ENCODE measurements at regions not wholly inside any gene's neighbourhood (a gene's known extent, or its start where the extent isn't known, plus 50 kb on each side); places are given as distances from the start of the nearest gene placed in this dataset.

GRCh38 chr15:88378188-88378637, 89.0 kb downstream of the MRPL46 start:
- no peak for TF ChIP-seq POLR2A (IDR thresholded peaks at IDR 0.05)
- TF ChIP-seq CTCF (IDR thresholded peaks at IDR 0.05) = no peak
